HEK293T (cell line): ENCODE measurements at regions not wholly inside any gene's neighbourhood (a gene's known extent, or its start where the extent isn't known, plus 50 kb on each side); places are given as distances from the start of the nearest gene placed in this dataset.
"Not testable (repeated sequence)": the region's sequence is repeated elsewhere in the genome, so short reads cannot be mapped to it uniquely, and the experiment has no call there.

ENCODE experiments used
- CTCF ChIA-PET: fragments of 350-600 bp; formaldehyde crosslinking; extraction: SDS; loops from one replicate; lab custom pipeline; 2021; ENCODE audit warnings: antibody characterized with exemption, inconsistent platforms; lab: Yijun Ruan, JAX
- POLR2A ChIA-PET: fragments of 350-600 bp; formaldehyde crosslinking; extraction: SDS; loops from one replicate; lab custom pipeline; 2020; ENCODE audit warnings: antibody characterized with exemption, inconsistent platforms; lab: Yijun Ruan, JAX
- DNase-seq: peaks from one replicate; pipeline ENCODE4 v3.0.0; 2012; ENCODE audit warnings: mixed read lengths; ENCODE audit errors: extremely low spot score

GRCh38 chr2:91575701-91576100 is 2884.2 kb downstream of the RPIA start:
- DNase-seq, POLR2A ChIA-PET, CTCF ChIA-PET: not testable (repeated sequence)

- DNase-seq, POLR2A ChIA-PET, CTCF ChIA-PET: not testable (repeated sequence)
These were observed 2885.9 kb downstream of the RPIA start for GRCh38 chr2:91577406-91577805.

DNA sequence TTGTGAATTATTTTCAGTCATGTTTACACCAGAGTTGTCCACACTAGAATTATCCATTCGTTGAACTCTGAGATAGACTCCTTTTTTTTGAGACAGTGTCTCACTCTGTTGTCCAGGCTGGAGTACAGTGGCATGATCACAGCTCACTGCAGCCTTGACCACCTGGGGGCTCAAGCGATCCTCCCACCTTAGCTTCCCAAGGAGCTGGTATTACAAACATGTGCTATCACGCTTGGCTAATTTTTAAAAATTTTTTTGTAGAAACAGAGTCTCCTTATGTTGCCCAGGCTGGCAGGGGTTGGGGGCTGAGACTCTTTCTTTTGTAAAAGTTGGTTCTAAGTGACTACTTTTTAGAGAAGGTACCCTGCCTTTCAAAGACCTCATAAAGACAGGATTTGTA is 2887.2 kb downstream of the RPIA start:
- POLR2A ChIA-PET, DNase-seq, CTCF ChIA-PET: not testable (repeated sequence)

DNA sequence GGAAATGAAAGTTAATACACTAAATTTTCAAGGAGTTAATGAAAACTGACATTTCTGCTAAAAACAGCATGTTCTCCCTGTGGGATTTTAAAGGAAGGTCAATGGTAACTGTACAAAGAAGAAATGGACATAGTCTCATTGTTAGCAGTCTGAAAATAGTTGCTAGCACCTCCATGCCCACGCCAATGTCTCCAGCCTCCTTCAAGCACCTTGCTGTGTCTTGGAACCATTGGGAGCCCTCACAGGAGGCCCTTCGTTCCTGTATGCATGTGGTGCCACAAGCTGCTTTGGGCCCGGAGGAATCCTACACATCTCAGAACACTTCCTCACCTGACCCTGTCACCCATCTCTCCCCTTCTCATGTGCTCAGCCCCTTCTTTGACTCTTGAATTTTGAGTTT is 2888.1 kb downstream of the RPIA start:
- DNase-seq, CTCF ChIA-PET, POLR2A ChIA-PET: not testable (repeated sequence)

DNA sequence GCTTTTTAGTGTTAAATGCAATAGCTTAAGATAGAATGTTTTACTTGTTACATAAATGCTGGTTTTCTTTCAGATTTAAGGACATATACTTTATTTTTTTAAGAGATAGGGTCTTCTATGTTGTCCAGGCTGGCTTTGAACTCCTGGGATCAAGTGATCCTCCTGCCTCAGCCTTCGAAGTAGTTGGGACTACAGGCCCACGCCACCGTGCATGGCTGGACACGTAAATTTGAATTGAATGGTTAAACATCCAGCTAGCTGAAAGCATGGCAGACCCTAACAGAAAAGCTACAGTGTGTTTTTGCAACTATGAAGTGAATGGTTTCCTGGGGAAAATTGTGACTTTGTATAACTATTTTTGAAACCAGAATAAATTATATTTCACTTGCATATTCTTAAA is 2888.6 kb downstream of the RPIA start:
- CTCF ChIA-PET, POLR2A ChIA-PET: not testable (repeated sequence)

GRCh38 chr2:91587098-91587497 is 2895.6 kb downstream of the RPIA start:
- POLR2A ChIA-PET, DNase-seq, CTCF ChIA-PET: not testable (repeated sequence)

More for the DNA sequence above, 2888.6 kb downstream of the RPIA start:
- DNase-seq: not testable (repeated sequence)

DNA sequence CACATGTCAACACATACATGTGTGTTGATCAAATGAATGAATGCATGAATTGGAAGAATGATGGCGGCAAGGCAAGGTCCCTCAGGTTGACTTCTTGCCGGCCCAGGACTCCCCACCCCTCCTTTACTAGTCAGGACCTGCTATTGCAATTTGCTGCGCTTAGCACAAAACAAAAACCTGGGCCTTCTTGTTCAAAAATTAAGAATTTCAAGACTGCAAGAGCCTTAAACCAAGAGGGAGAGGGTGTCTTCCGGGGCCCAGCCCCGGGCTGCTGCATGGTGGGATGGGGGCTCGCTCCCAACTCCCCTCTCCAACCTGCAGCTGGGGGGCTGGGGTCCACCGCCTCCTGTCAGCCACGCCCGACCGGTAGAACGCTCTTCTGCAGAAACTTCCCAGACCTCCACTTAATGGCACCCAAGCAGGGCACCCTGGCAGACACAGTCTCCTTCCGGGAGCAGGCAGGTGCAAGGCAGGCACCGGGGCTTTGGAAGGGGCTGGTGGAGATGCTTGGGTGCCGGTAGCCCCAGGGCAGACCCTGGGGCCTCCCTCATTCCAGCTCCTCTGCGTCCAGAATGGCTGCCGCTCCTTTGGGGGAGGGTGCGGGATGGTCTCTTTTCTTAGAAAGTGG is 2896.5 kb downstream of the RPIA start:
- DNase-seq, POLR2A ChIA-PET, CTCF ChIA-PET: not testable (repeated sequence)

- POLR2A ChIA-PET, DNase-seq, CTCF ChIA-PET: not testable (repeated sequence)
These were observed 2897.3 kb downstream of the RPIA start for GRCh38 chr2:91588782-91589223.

- DNase-seq, POLR2A ChIA-PET, CTCF ChIA-PET: not testable (repeated sequence)
These were observed 2898.2 kb downstream of the RPIA start for GRCh38 chr2:91589454-91590328.

DNA sequence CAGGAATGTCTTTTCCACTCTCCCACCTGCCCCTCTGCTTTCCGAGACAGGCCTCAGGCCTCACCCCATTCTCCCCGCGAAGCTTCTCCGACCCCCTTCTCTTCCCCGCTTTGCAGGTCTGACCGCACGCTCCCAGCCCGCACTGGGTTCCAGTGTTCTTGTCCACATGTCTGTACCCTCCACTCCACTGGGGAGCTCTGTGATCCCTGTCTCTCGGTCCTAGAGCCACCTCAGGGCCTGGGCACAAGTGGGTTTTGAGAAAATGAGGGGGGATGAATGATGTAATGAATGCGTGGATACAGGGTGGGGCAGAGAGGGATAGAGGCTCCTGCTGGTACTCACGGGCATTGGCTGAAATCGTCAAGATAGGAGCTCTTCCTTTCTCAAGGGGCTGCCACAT is 2898.9 kb downstream of the RPIA start:
- CTCF ChIA-PET, DNase-seq, POLR2A ChIA-PET: not testable (repeated sequence)

- CTCF ChIA-PET, POLR2A ChIA-PET, DNase-seq: not testable (repeated sequence)
These were observed 2899.6 kb downstream of the RPIA start for GRCh38 chr2:91591066-91591465.

- CTCF ChIA-PET, POLR2A ChIA-PET, DNase-seq: not testable (repeated sequence)
These were observed 2906.0 kb downstream of the RPIA start for GRCh38 chr2:91597436-91597835.

GRCh38 chr2:91598519-91598918 is 2907.0 kb downstream of the RPIA start:
- POLR2A ChIA-PET, CTCF ChIA-PET, DNase-seq: not testable (repeated sequence)

DNA sequence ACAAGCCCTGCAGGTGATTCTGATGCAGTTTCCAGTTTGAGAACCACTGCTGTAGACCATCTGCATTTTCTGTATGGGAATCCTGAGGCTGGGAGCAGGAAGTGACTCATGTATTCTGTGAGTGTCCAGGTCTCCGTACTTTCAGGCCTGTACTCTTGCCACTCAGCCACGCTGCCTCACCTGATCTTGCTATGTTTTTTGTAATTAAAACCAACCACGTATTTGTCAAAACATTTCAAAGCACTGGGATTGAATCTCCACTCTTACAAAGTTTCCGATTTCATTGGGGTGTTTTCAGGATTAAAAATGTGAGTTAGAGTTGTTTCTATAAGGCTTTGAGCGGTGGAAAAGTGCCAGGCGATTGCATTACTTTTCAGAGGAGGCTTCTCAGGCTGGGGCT is 2907.5 kb downstream of the RPIA start:
- POLR2A ChIA-PET, CTCF ChIA-PET: not testable (repeated sequence)

DNA sequence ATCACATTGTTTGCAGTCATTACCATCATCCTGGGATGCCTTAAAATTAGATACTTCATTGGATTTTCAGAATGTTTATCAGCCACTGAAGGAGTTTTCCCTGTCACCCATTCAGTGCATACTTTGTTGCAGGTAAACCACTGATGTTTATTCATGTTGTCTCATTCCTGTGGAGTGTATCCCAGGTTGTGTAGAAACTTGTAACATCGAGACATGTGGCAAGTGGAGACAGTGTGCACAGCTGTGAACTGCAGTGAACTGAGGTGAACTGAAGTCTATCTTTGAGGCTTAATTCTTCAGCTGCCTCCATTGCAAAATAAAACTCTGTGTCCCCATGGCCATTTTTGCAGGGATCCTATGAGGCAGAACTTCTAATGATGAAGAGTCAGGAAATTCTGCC is 2911.4 kb downstream of the RPIA start:
- DNase-seq, CTCF ChIA-PET, POLR2A ChIA-PET: not testable (repeated sequence)

More for the DNA sequence above, 2907.5 kb downstream of the RPIA start:
- DNase-seq: not testable (repeated sequence)

- DNase-seq, POLR2A ChIA-PET, CTCF ChIA-PET: not testable (repeated sequence)
These were observed 2912.5 kb downstream of the RPIA start for GRCh38 chr2:91603996-91604395.

- CTCF ChIA-PET, POLR2A ChIA-PET: not testable (repeated sequence)
These were observed 2913.2 kb downstream of the RPIA start for GRCh38 chr2:91604629-91605028.

GRCh38 chr2:91623739-91624138 is 2932.3 kb downstream of the RPIA start:
- CTCF ChIA-PET, DNase-seq, POLR2A ChIA-PET: not testable (repeated sequence)

More at GRCh38 chr2:91604629-91605028, 2913.2 kb downstream of the RPIA start:
- DNase-seq: not testable (repeated sequence)

DNA sequence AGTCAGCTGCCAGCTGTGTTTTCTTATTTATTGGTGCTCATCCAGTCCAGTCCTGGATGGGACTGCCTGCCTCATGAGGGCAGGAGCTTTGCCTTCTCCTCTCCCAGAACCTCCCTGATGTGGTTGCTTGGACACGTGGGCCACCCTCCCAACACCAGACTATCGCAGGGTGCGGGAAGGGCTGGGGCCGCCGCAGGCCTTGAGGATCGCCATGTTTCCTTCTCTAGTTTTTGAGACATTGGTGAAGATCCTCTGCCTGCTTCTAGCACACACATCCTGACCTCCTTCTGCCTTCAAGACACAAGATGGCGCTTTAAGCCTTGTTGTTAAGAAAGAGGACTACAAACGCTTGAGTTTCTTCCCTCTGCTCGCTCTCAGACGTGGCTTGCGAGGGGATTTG is 2937.0 kb downstream of the RPIA start:
- CTCF ChIA-PET, POLR2A ChIA-PET, DNase-seq: not testable (repeated sequence)
